ENCODE measurements at regions not wholly inside any gene's neighbourhood (a gene's known extent, or its start where the extent isn't known, plus 50 kb on each side); places are given as distances from the start of the nearest gene placed in this dataset.
A peak's percentile ranks its signal among the peaks of the same experiment; 100 is the strongest.

DNA sequence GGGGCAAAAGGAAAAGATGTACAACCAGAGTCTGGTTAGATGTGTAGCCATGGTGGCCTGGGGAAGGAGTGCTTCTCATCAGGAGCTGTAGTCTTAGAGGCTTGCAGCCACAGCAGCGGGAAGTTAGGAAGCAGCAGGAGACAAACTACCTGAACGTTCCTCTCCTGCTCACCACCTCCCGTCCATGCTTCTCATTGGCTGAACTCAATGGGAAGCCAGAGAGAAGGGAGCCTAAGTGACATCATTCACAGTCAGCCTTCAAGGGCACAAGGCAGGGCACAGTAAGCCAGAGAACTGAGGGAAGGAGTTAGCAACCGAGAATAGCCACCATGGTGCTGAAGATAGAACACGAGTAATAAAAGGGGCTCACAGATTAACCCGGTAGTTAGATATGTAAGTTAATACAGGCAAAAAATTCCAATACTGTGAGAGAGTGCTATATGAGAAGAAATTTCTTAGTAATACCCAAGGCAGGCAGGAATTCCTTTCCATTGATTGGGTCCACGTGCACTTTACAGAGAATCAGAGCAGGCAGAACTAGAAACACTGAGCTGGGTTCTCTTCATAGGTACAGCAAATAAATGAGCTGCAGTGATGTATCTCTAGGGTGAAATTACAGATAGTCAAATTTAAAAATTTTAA is 391.5 kb upstream of the DACH1 start:
- TF ChIP-seq, protein P1, sequence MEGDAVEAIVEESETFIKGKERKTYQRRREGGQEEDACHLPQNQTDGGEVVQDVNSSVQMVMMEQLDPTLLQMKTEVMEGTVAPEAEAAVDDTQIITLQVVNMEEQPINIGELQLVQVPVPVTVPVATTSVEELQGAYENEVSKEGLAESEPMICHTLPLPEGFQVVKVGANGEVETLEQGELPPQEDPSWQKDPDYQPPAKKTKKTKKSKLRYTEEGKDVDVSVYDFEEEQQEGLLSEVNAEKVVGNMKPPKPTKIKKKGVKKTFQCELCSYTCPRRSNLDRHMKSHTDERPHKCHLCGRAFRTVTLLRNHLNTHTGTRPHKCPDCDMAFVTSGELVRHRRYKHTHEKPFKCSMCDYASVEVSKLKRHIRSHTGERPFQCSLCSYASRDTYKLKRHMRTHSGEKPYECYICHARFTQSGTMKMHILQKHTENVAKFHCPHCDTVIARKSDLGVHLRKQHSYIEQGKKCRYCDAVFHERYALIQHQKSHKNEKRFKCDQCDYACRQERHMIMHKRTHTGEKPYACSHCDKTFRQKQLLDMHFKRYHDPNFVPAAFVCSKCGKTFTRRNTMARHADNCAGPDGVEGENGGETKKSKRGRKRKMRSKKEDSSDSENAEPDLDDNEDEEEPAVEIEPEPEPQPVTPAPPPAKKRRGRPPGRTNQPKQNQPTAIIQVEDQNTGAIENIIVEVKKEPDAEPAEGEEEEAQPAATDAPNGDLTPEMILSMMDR (IDR thresholded peaks at IDR 0.05): no peak
- TF ChIP-seq POLR2AphosphoS5 (IDR thresholded peaks at IDR 0.05): no peak
- no peak for TF ChIP-seq POLR2A (IDR thresholded peaks at IDR 0.05)
- Histone ChIP-seq H3K27me3 (no peaks in the 10 kb centered on the region), H3K4me1 (no peaks in the 10 kb centered on the region), H3K27ac (no peak overlapping the region), H3K4me3 (no peak overlapping the region), H3K36me3 (no peaks in the 10 kb centered on the region), H3K9me3 (no peaks in the 10 kb centered on the region)
- intact Hi-C loops (cut with DNase I; ENCODE audit: low total_unique reads): loop anchor here (10.0 kb wide), 1 partner anchor 674 kb away; no protein-coding TSS in a partner anchor
- no peak for DNase-seq (ENCODE audit: low spot score in 2 of 2)

DNA sequence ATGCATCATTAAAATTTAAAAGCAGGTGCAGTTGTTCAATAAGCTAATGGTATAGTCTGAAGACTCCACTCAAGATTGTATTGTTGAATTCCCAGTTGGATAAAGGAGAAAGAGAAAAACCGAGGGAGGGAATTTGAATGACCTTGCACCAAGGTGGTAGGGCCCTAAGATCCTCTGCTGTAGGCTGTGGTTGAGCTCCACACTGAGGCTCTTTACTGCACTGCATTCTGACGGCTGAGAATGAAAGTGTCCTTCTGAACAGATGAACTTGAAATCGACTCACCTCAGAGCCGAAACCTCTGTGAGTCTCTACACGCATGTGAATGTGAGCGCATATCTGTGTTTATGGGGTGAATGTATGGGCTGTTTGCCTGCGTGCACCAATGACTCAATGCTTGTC is 388.9 kb upstream of the DACH1 start:
- TF ChIP-seq, protein P1 (IDR thresholded peaks at IDR 0.05): peak in 2 of 3 donors; percentile 30 to 52
- TF ChIP-seq POLR2AphosphoS5 (IDR thresholded peaks at IDR 0.05) (no peak), POLR2A (IDR thresholded peaks at IDR 0.05) (no peak)
- Histone ChIP-seq H3K4me3 (no peak overlapping the region), H3K27me3 (no peaks in the 10 kb centered on the region), H3K27ac (no peak overlapping the region), H3K4me1 (no peaks in the 10 kb centered on the region), H3K9me3 (no peaks in the 10 kb centered on the region), H3K36me3 (no peaks in the 10 kb centered on the region)
- DNase-seq (ENCODE audit: low spot score in 2 of 2): no peak
- intact Hi-C loops (cut with DNase I; ENCODE audit: low total_unique reads): loop anchor here (10.0 kb wide), 1 partner anchor 671 kb away; no protein-coding TSS in a partner anchor

DNA sequence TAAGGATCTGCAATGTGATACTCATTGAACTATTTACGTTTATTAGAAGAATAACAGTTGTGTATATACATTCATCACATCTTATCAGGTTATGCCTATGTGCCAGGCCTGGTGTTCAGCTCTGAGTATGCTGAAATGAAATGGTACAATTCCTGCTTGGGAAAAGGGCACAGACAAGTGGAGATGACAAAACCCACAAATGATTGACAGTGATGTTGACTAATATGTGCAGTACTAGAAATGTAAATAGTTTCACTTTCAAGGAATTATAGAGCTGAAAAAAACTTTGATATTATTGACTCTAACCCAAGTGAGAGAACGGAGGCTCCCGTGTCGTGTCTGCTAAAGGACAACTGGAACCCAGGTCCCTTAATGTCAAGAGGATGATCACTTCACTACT is 386.8 kb upstream of the DACH1 start:
- intact Hi-C loops (cut with DNase I; ENCODE audit: low total_unique reads): loop anchor here (10.0 kb wide), 1 partner anchor 669 kb away; no protein-coding TSS in a partner anchor
- no peak for DNase-seq (ENCODE audit: low spot score in 2 of 2)
- Histone ChIP-seq H3K36me3 (no peaks in the 10 kb centered on the region), H3K27me3 (no peaks in the 10 kb centered on the region), H3K27ac (no peak overlapping the region), H3K4me3 (no peak overlapping the region), H3K4me1 (no peaks in the 10 kb centered on the region), H3K9me3 (no peaks in the 10 kb centered on the region)
- TF ChIP-seq POLR2AphosphoS5 (IDR thresholded peaks at IDR 0.05): no peak
- TF ChIP-seq POLR2A (IDR thresholded peaks at IDR 0.05): no peak
- TF ChIP-seq, protein P1 (IDR thresholded peaks at IDR 0.05): no peak

DNA sequence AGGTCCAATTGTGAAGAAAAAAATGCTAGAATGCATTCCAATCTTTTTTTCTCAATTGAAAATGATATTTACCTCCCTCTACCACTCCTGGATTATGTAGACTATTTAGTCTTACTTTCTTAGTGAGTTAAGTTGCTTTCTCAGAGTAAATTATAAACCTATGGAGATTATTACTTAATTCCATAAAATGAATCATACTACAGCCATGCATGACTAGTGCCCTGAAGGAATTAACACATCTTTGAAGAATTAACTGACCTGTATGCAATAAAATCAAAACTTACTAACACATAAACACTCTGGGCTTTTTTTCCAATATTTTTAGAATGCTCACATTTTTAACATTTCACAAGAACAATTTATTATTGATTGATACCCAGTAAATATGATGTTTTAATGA is 379.4 kb upstream of the DACH1 start:
- intact Hi-C loops (cut with DNase I; ENCODE audit: low total_unique reads): no loop called here
- no peaks in the 10 kb centered on the region for H3K9me3 ChIP-seq
- TF ChIP-seq, protein P1 (IDR thresholded peaks at IDR 0.05): no peak
- TF ChIP-seq POLR2A (IDR thresholded peaks at IDR 0.05) (no peak), POLR2AphosphoS5 (IDR thresholded peaks at IDR 0.05) (no peak)
- no peaks in the 10 kb centered on the region for H3K4me1 ChIP-seq
- H3K4me3 ChIP-seq: no peak overlapping the region
- H3K27ac ChIP-seq: no peak overlapping the region
- no peaks in the 10 kb centered on the region for H3K36me3 ChIP-seq
- no peak for DNase-seq (ENCODE audit: low spot score in 2 of 2)
- no peaks in the 10 kb centered on the region for H3K27me3 ChIP-seq

DNA sequence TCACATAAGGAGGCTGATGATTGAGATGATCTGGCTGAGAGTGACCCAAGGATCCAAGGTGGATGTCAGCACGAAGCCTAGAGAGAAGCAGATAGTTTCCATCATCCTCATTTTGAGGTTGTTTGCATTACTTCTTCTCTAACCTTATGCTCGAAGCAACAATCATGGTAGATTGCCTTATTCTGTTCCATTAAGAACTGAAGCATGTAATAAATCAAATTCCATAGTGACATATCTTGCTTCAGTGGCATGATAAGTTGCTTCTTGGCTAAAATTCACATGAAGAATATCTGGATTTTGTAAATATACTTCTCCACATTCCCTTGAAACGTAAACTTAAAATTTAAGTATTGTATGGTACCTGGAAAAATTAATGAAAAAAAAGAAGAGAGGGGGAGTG is 377.8 kb upstream of the DACH1 start:
- H3K4me3 ChIP-seq: no peak overlapping the region
- no peak for DNase-seq (ENCODE audit: low spot score in 2 of 2)
- H3K27ac ChIP-seq: no peak overlapping the region
- H3K4me1 ChIP-seq: no peaks in the 10 kb centered on the region
- TF ChIP-seq POLR2AphosphoS5 (IDR thresholded peaks at IDR 0.05) (no peak), POLR2A (IDR thresholded peaks at IDR 0.05) (no peak)
- TF ChIP-seq, protein P1 (IDR thresholded peaks at IDR 0.05): no peak
- no peaks in the 10 kb centered on the region for H3K36me3 ChIP-seq
- no peaks in the 10 kb centered on the region for H3K9me3 ChIP-seq
- intact Hi-C loops (cut with DNase I; ENCODE audit: low total_unique reads): no loop called here
- H3K27me3 ChIP-seq: no peaks in the 10 kb centered on the region
